ENCODE measurements at regions not wholly inside any gene's neighbourhood (a gene's known extent, or its start where the extent isn't known, plus 50 kb on each side); places are given as distances from the start of the nearest gene placed in this dataset.

DNA sequence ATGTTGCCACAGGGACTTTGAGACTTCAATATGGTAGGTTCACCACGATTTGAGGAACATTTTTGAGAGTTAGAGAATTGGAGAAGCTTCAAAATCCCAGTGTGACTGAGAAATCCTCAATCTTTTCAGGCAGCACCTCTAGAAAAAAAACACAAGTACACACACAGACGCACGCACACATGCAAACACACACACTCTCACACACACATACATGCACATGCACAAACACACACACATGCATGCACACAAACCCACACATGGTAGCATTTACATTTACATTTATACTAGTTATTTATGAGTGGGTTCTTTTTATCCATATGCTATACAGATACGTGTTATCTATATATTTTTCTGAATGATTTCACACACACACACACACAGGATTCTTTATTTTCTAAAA is 901.9 kb downstream of the GATA3 start:
- Histone ChIP-seq H3K36me3 (ENCODE audit: control insufficient read depth, insufficient read depth, low read length) (no peaks in the 10 kb centered on the region), H3K4me3 (ENCODE audit: low read depth, low read length) (no peak overlapping the region), H3K27me3 (ENCODE audit: control insufficient read depth, insufficient read depth, low read length) (no peaks in the 10 kb centered on the region)
- no peak for DNase-seq (ENCODE audit: low read depth)
- TF ChIP-seq CTCF (IDR thresholded peaks at IDR 0.05; ENCODE audit: insufficient read depth, low read length, poor library complexity, severe bottlenecking), result no peak

DNA sequence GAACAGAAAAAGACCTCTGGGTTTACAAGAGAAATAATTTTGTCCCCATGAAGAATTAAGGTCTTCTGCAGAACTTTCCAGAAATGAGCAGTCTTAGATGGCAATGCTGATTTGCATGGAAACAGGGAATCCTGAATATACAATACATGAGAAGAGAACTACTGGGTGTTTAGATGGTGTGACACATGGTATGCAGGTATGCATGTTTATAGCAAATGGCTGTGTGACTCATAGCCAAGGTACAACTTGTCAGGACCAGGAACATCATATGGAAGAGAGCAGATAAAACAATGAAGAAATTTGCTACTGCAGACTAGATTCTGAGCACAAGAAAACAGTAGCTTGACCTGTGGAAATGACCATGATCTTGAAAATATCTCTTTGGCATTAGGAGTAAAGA is 907.8 kb downstream of the GATA3 start:
- Histone ChIP-seq H3K36me3 (ENCODE audit: control insufficient read depth, insufficient read depth, low read length) (no peaks in the 10 kb centered on the region), H3K27me3 (ENCODE audit: control insufficient read depth, insufficient read depth, low read length) (no peaks in the 10 kb centered on the region), H3K4me3 (ENCODE audit: low read depth, low read length) (no peak overlapping the region)
- DNase-seq (ENCODE audit: low read depth), result no peak
- no peak for TF ChIP-seq CTCF (IDR thresholded peaks at IDR 0.05; ENCODE audit: insufficient read depth, low read length, poor library complexity, severe bottlenecking)

- H3K27me3 ChIP-seq (ENCODE audit: control insufficient read depth, insufficient read depth, low read length), result no peaks in the 10 kb centered on the region
- H3K4me3 ChIP-seq (ENCODE audit: low read depth, low read length), result no peak overlapping the region
- H3K36me3 ChIP-seq (ENCODE audit: control insufficient read depth, insufficient read depth, low read length), result no peaks in the 10 kb centered on the region
- no peak for DNase-seq (ENCODE audit: low read depth)
- no peak for TF ChIP-seq CTCF (IDR thresholded peaks at IDR 0.05; ENCODE audit: insufficient read depth, low read length, poor library complexity, severe bottlenecking)
Measured at GRCh38 chr10:8967061-8967460, 912.6 kb downstream of the GATA3 start.

DNA sequence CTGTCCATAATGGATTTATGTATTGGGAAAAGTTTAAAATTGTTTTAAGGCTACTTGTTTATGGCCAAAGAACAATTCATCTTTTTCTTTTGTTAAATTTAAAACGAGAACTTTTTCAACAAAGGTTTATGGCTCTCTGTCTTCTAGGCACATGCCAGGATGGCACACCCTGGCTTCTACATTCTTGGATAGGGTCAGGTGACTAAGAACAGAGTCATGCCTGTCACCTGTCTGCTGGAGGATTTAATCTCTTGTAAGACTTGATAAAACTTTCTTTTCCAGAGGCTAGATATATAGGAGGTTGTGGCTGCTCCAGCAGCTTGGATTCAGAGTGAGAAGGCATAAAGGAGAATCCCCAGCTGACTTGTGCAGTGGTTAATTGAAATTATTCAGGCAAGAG is 915.4 kb downstream of the GATA3 start:
- DNase-seq (ENCODE audit: low read depth), result no peak
- H3K27me3 ChIP-seq (ENCODE audit: control insufficient read depth, insufficient read depth, low read length), result no peaks in the 10 kb centered on the region
- TF ChIP-seq CTCF (IDR thresholded peaks at IDR 0.05; ENCODE audit: insufficient read depth, low read length, poor library complexity, severe bottlenecking), result no peak
- no peak overlapping the region for H3K4me3 ChIP-seq (ENCODE audit: low read depth, low read length)
- H3K36me3 ChIP-seq (ENCODE audit: control insufficient read depth, insufficient read depth, low read length), result no peaks in the 10 kb centered on the region

DNA sequence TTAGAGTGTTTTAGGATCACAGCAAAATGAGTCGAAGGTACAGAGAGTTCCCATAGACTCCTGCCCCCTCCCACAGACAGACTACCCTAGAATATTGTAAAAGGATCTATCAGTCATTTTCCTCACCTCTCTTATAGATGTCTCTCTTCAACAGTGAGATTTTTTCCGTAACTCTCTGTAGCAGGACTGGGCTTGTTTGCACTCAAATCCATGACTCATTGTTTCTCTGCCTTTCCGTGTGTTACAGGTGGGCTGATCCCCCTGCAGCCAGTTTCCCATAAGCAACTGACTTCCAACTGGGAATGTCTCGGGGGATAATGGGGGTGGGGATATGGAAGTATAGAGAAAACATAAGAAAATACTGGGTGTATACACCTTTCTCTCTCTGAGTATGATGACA is 921.0 kb downstream of the GATA3 start:
- Histone ChIP-seq H3K27me3 (ENCODE audit: control insufficient read depth, insufficient read depth, low read length) (no peaks in the 10 kb centered on the region), H3K36me3 (ENCODE audit: control insufficient read depth, insufficient read depth, low read length) (no peaks in the 10 kb centered on the region), H3K4me3 (ENCODE audit: low read depth, low read length) (no peak overlapping the region)
- no peak for TF ChIP-seq CTCF (IDR thresholded peaks at IDR 0.05; ENCODE audit: insufficient read depth, low read length, poor library complexity, severe bottlenecking)
- no peak for DNase-seq (ENCODE audit: low read depth)

GRCh38 chr10:8978100-8978499 is 923.6 kb downstream of the GATA3 start:
- H3K27me3 ChIP-seq (ENCODE audit: control insufficient read depth, insufficient read depth, low read length), result no peaks in the 10 kb centered on the region
- DNase-seq (ENCODE audit: low read depth), result no peak
- no peak for TF ChIP-seq CTCF (IDR thresholded peaks at IDR 0.05; ENCODE audit: insufficient read depth, low read length, poor library complexity, severe bottlenecking)

More at GRCh38 chr10:8978100-8978499, 923.6 kb downstream of the GATA3 start:
- Histone ChIP-seq H3K4me3 (ENCODE audit: low read depth, low read length) (no peak overlapping the region), H3K36me3 (ENCODE audit: control insufficient read depth, insufficient read depth, low read length) (no peaks in the 10 kb centered on the region)

Data from kidney epithelial cell (primary cell).